KBM-7 (cell line): ENCODE measurements at regions not wholly inside any gene's neighbourhood (a gene's known extent, or its start where the extent isn't known, plus 50 kb on each side); places are given as distances from the start of the nearest gene placed in this dataset.
"Not testable (repeated sequence)": the region's sequence is repeated elsewhere in the genome, so short reads cannot be mapped to it uniquely, and the experiment has no call there.

Experiments
- DNase-seq: peaks from one replicate; pipeline ENCODE4 v3.0.0-alpha.2; 2015
- in situ Hi-C: fragments of 300-500 bp; cut with MboI; formaldehyde crosslinking; loops from 2 replicates; pipeline ENCODE4 v1.14.3; 2020; ENCODE audit warnings: low sequenced_read_pairs, low pct_unique_long_range_greater_than_20kb, mixed read lengths

GRCh38 chr7:106584914-106585759 lies 75.8 kb downstream of the CCDC71L start:
- in situ Hi-C loops: no loop called here
- DNase-seq: no peak

- DNase-seq: no peak
- in situ Hi-C loops: no loop called here
Measured at GRCh38 chr7:106583706-106584690, 77.0 kb downstream of the CCDC71L start.

GRCh38 chr7:106583100-106583499 lies 77.9 kb downstream of the CCDC71L start:
- in situ Hi-C loops: no loop called here
- no peak for DNase-seq

GRCh38 chr7:106582365-106582764 lies 78.6 kb downstream of the CCDC71L start:
- no peak for DNase-seq
- in situ Hi-C loops: no loop called here

- in situ Hi-C loops: not testable (repeated sequence)
Measured at GRCh38 chr7:106579086-106579485, 81.9 kb downstream of the CCDC71L start.

GRCh38 chr7:106575138-106575823 lies 85.7 kb downstream of the CCDC71L start:
- in situ Hi-C loops: no loop called here
- DNase-seq: no peak

More at GRCh38 chr7:106579086-106579485, 81.9 kb downstream of the CCDC71L start:
- DNase-seq: not testable (repeated sequence)

GRCh38 chr7:106573738-106574137 lies 87.2 kb downstream of the CCDC71L start:
- in situ Hi-C loops: no loop called here

GRCh38 chr7:106573125-106573663 lies 87.8 kb downstream of the CCDC71L start:
- in situ Hi-C loops: no loop called here
- no peak for DNase-seq

More at GRCh38 chr7:106573738-106574137, 87.2 kb downstream of the CCDC71L start:
- DNase-seq: no peak

GRCh38 chr7:106572394-106573124 lies 88.4 kb downstream of the CCDC71L start:
- in situ Hi-C loops: no loop called here

GRCh38 chr7:106571563-106571962 lies 89.4 kb downstream of the CCDC71L start:
- in situ Hi-C loops: no loop called here
- no peak for DNase-seq

More at GRCh38 chr7:106572394-106573124, 88.4 kb downstream of the CCDC71L start:
- DNase-seq: no peak

- no peak for DNase-seq
- in situ Hi-C loops: no loop called here
Measured at GRCh38 chr7:106570948-106571418, 90.0 kb downstream of the CCDC71L start.

- DNase-seq: no peak
- in situ Hi-C loops: no loop called here
Measured at GRCh38 chr7:106570146-106570545, 90.8 kb downstream of the CCDC71L start.

GRCh38 chr7:106569500-106569929 lies 91.4 kb downstream of the CCDC71L start:
- no peak for DNase-seq
- in situ Hi-C loops: no loop called here

GRCh38 chr7:106568680-106569499 lies 92.1 kb downstream of the CCDC71L start:
- peak; percentile 68 for DNase-seq
- in situ Hi-C loops: no loop called here

- DNase-seq: no peak
- in situ Hi-C loops: no loop called here
Measured at GRCh38 chr7:106568002-106568679, 92.8 kb downstream of the CCDC71L start.

GRCh38 chr7:106567204-106568001 lies 93.6 kb downstream of the CCDC71L start:
- in situ Hi-C loops, DNase-seq: not testable (repeated sequence)
